Neural progenitor cell (in vitro differentiated cells): ENCODE measurements at regions not wholly inside any gene's neighbourhood (a gene's known extent, or its start where the extent isn't known, plus 50 kb on each side); places are given as distances from the start of the nearest gene placed in this dataset.

ENCODE experiments used
- EZH2phosphoT487 ChIP-seq: fragments of 200-600 bp; sonication (generic); IDR thresholded peaks from 2 replicates; pipeline ENCODE4 v1.6.1; 2017; ENCODE audit warnings: antibody characterized with exemption
- TF ChIP-seq, protein P1 (sequence below): fragments of 200-600 bp; sonication (generic); IDR thresholded peaks from 2 replicates; pipeline ENCODE4 v1.5.1; 2017; ENCODE audit warnings: antibody characterized with exemption, mild to moderate bottlenecking

DNA sequence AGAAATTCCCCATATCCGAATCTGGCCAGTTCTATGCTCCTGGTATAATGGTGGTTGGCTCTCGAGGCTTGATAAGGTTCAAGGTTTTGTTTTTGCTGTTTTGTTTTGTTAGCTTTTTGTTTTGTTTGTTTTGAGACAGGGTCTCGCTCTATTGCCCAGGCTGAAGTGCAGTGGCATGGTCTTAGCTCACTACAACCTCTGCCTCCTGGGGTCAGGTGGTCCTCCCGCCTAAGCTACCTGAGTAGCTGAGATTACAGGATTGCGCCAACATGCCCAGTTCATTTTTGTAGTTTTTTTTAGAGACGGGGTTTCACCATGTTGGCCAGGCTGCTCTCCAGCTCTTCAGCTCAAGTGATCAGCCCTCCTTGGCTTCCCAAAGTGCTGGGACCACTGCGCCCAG lies 109.1 kb upstream of the ERRFI1 start:
- TF ChIP-seq, protein P1, sequence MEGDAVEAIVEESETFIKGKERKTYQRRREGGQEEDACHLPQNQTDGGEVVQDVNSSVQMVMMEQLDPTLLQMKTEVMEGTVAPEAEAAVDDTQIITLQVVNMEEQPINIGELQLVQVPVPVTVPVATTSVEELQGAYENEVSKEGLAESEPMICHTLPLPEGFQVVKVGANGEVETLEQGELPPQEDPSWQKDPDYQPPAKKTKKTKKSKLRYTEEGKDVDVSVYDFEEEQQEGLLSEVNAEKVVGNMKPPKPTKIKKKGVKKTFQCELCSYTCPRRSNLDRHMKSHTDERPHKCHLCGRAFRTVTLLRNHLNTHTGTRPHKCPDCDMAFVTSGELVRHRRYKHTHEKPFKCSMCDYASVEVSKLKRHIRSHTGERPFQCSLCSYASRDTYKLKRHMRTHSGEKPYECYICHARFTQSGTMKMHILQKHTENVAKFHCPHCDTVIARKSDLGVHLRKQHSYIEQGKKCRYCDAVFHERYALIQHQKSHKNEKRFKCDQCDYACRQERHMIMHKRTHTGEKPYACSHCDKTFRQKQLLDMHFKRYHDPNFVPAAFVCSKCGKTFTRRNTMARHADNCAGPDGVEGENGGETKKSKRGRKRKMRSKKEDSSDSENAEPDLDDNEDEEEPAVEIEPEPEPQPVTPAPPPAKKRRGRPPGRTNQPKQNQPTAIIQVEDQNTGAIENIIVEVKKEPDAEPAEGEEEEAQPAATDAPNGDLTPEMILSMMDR: no peak
- no peak for TF ChIP-seq EZH2phosphoT487
